GM19438 (cell line): ENCODE measurements at regions not wholly inside any gene's neighbourhood (a gene's known extent, or its start where the extent isn't known, plus 50 kb on each side); places are given as distances from the start of the nearest gene placed in this dataset.

Source experiments
- ATAC-seq: cut with Tn5 transposase; IDR thresholded peaks from one replicate; pipeline ENCODE4 v1.9.1; 2021; ENCODE audit warnings: low read depth; ENCODE audit not compliant: unreplicated experiment

DNA sequence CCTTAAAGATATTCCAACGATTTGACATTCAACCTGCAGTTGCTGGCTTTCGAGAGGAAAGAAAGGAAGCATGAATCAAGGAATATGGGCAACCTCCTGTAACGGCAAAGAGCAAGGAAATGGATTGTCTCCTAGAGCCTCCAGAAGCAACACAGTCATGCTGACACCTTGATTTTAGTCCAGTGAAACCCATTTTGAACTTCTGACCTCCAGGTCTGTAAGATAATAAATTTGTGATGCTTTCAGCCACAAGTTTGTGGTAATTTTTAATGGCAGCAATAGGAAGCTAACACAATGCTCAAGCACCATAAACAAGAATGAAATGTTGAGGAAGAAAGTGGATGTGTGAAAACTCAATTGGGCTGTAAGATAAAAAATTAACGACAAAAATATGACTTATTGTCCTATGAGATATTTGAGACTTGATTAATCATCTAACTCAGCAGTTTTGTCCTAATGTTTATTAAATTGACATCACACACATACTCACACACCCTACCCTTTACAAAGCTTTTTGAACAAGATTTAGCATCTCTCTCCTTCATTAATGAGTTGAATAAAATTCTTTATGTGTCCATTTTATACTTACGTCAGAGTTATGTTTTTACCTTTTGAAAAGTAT, 857.2 kb upstream of the INTU start:
- no peak for ATAC-seq

DNA sequence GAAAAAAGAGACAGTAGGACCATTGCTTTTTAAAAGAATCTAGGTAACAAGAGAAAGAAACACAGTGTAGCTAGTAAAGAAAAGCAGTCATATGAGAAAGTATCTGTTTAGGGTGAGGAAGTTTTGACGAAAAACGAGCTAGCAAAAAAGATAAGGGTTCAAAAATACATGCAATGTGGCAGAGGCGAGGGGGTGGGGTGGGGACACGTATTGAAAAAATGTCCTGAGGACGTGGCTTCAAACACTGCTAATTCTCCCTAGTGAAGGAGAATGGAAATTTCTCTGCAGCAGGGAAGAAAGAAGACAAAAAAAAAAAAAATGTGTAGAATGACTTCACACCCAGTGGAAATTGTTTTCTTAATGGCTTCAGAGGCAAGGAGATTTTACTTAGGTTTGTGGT, 856.4 kb upstream of the INTU start:
- ATAC-seq, result no peak

DNA sequence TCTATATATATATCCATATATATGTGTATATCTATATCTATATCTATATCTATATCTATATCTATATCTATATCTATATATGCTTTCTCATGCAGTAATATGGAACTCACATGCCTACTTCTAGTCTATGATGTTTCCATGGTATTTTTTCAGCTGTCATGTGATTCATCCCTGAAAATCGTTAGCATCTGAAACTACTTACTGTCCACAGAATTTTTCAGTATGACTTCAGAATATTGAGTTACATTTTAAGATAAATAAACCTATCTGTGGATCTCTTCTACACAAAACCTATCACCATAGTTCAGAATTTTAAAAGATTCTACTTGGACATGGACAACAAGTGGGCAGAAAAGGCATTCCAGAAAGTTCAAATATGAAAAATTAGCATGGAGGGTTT, 855.1 kb upstream of the INTU start:
- ATAC-seq, result no peak

DNA sequence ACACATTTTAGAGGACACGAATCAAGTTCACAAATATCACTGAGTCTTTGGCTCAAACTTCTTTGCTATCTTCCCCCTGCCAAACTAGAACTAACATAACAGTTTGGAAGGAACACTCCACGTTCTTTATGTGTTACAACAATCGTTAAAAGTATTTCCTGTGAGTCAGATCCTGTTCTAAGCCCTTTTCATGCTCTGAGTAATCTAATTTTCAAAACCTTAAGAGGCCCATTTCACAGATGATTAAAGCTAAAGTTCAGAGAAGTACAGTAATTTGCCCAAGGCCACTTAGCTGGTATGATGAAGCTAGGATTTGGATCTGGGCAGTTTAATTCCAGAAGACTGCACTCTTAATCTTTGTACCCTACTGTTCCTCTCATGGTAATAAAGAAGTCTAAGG, 854.4 kb upstream of the INTU start:
- ATAC-seq, result no peak

DNA sequence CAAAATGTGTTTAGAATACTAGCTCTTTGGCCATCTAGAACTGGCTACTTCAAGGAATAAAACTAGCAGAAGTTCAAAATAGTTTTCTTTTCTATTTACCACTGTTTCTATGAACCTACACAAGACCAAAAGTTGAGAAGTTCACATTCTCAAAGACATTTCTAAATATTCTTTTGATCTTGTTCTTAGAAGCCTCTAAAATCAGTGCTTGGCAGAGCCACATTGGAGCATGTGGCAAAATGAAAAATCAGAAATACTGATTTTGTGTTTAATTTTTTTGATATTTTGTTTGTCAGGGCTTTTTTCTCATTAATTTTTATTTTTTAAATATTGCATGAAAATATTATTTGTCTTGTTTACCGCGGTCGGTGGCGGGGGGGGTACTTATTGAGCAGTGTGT, 853.8 kb upstream of the INTU start:
- no peak for ATAC-seq

DNA sequence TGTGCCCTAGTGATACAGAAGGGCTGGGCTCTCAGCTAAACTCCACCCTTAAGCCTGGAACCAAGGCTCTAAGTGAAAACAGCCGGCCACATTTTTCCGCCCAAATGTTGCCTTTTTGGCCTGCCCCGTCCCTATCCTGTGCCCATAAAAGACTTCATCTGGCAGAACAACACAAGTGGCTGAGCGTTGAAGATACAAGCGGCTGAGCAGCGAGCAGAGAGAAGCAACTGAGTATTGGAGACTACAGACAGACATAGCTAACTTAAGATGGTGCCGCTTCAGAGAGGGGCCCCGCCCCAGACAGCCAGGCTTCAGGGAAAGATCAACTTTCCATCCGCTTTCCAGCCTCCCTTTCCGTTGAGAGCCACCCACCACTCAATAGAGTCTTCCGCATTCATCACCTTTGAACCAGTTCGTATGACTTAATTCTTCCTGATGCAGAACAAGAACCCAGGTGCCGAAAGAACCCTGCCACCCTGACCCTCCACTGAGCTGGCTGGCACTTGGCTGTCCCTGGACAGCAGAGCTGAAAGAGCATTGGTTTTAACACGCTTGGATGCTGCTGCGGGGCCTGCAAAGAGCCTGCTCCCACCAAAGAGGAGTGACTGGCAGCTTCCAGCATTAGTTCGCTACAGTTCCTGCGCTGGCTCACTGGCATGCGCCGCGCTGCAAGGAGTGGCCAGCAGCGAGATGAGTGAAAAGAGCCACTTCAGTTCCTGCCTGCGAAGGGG, 853.2 kb upstream of the INTU start:
- no peak for ATAC-seq

DNA sequence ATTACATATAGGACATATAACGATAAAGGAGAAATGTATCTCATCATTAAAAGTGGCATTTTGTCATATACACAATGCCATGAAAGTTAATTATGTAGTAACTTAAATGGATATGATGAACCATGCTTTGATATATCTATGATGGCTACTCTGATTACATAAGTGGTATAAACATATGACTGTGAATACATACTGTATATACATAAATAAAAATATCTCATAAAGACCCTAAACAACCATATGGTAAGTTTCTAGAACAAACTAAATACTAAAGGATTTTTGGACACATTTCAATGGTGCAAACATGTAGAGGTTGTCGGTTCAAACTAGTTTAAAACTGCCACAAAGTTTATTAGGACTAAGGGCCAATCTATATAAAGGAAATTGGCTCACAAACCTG, 849.6 kb upstream of the INTU start:
- ATAC-seq, result no peak

DNA sequence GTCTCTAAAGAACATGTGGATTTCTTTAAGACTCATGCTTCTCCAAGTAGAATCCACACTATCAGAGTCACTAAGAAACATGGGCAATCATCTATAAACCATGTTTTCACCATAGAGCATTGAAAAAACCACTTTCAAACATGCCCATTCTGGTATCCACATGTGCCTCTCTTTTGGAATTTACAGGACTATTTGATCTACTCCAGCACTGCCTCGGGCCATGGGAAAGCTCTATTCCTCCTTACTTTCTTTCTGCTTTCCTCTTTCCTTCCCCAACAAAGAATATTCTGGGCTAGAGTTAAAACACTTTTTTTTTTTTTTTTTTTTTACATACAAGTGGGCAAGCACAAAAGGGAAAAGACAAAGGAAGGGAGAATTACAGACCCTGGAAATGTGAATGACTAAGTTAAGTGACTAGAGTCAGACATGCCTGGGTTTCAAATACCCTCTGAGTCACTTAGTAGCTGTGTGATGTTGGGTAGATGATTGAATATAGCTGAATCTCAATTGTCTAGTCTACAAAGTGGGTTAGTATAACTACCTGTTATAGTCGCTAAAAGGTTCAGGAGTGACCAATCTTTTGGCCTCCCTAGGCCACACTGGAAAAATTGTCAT, 847.7 kb upstream of the INTU start:
- no peak for ATAC-seq

DNA sequence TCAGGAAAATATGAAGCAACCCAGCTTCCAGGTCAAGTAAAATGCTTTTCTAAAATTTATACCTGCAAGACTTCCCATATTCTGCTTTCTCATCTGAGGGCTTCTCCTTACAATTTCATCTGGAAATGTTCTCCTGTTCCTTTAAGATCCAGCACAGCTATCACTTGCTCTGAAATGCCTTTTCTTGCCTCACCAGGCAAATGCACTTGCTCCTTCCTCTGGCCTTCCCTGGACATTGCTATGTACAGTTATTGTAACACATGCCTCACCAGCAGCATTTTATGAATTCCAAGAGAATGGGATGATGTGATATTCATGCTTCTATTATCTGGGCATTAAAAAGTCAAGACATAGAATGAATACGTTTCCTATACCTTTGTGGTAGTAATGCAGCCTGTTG, 842.1 kb upstream of the INTU start:
- no peak for ATAC-seq

DNA sequence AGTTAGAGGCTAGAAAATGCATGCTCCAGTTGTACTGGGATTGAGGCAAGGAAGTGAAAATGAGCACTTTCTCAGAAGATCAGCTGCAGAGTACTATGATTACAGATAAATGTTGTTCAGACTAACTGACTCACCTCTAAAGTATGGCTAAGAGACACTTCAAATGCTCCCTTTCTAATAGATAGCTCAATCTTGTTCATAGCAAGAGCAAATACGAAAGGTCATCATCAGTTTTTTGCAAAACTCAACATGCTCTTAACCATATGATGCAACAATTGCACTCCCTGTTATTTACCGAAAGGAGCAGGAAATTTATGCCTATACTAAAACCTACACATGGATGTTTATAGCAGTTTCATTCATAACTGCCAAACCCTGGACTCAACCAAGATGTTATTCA, 838.4 kb upstream of the INTU start:
- no peak for ATAC-seq

DNA sequence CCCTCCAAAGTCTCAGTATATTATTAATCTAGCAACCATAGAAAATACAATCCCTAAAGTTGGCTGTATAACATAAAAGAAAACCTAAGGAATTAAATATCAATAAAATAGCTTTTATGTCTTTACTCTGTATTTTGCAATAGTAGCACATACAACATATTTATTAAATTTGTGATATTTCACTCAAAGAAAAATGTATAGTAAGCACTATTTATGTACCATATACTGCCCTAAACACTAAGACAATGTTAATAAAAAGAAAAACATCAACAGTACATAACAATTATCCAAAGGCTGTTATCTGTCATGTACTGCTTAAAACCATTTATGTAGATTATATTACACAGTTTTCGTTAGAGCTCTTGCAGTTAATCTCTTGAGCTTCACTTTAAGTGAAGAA, 834.5 kb upstream of the INTU start:
- no peak for ATAC-seq

DNA sequence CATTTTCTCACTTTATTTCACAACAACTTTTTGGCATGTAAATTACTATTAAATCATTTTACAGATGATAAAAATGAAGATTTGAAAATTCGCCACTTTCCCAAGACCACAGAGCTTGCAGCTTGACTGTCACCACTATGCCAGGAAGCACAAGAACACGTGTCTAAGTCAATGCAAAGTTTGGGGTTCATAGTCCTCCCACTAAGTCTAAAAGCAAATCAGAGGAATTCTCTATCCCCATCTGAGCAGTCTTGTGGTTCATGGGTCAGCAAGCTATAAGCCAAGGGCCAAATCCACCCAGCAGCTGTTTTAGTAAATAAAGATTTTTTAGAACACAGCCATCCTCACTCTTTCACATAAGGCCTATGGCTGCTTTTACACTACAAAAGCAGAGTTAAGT, 833.3 kb upstream of the INTU start:
- no peak for ATAC-seq

DNA sequence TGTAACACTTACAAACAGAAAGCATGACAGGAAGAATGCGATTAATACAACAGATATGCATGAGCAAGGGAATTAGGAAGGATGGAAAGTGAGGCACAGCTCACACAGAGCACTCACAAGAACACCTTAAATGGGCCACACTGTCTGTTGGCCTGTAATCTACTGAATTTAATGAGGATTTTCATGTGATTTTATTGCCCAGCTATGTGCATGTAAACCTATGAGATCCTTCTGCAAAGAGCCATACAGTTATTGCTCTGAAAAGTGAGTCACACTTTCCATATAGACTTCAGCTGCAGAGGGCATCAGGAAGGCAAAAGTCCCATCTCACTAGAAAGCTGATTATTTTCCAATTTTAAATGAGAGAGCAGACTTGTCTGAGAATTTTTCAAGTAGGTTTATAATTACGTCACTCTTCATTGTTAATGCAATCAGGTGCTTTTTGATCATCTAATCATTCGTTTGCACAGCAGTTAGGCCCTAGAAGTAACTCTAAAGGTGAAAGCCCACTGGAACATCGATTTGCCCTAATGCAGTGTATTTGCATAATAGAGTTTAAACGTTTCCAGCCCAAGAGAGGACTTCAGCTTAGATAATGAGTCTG, 832.7 kb upstream of the INTU start:
- no peak for ATAC-seq

DNA sequence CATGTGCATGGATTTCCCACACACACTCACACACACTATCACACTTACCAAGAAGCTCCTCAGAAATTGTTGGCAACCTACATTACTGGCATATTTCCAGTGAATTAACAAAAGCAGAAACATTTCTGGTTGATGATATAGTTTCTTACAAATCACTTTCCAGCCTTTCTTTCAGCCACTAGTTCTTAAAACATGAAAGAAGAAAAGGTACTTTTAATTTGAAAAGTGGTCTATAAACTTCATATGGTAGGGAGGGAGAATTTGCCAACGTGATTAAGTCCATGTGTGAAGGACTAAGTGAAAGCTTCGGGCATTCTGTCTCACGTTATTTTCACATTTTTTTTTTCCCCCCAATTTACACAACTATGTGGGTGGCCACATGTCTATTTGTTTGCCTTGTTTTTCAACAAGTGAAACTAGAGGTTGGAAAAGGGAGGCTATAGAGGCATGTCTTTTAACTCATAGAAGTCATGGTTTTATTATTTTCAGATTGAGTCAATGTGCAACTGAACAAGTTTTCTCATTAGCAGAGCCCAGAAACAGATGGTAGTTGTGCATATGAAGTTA, 832.1 kb upstream of the INTU start:
- ATAC-seq, result no peak

DNA sequence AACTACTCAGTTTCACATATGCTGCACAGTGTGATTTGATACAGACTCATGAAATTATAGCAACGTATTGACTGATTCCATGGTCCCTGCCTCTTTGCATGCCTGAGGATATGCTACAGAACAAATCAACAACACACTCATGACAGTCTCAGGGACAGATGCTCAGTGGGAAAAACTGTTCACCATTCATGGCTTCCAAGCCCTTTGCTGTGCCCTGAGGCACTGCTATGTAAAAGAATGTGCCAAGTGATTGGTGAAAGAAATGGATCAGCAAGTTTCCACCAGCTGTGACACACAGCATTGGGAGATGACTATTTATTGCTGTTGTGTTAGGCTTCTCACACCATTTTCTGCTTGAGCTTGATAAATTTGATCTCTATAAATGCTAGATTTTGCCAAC, 825.6 kb upstream of the INTU start:
- no peak for ATAC-seq

DNA sequence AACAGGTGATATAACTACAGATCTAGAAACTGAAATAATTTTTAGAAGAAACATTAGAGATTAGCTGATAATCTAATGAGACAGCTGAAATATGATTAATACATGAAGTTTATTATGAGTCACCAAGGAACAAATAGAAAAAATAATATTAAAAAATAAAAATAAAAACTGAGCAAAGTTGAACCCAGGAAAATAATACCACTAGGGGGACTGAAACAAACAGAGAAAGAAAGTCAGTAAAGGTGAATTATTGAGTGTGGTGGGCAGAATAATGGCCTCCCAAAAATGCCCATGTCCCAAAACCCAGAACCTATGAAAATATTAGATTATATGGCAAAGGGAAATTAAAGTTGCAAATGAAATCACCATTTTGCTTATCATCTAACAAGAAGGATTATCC, 820.7 kb upstream of the INTU start:
- ATAC-seq, result no peak

DNA sequence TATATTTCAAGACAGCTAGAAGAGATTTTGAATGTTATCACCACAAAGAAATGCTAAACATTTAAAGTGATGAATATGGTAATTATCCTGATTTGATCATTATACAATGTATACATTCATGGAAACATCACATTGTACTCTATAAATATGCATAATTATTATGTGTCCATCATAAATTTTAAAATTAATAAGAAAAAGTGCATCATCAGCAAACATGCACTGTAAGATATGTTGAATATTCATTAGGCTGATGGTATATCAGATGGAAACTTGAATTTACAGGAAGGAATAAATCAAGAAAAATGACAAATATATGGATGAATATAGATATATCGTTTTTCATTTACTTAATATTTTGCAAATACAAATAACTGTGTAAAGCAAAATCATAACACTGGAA, 812.1 kb upstream of the INTU start:
- ATAC-seq, result no peak

DNA sequence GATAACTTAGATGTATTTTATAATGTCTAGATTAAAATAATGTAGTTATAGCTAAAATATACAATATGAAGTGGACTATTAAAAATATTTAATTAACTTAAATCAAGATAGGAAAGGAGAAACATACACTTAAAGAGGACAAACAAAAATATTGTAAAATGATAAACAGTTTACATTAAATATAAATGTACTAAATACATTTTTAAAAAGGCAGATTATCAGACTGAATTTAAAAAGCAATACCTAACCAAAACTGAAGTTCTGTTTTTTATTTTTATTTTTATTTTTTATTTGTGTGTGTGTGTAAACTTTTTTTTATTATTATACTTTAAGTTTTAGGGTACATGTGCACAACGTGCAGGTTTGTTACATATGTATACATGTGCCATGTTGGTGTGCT, 811.6 kb upstream of the INTU start:
- ATAC-seq, result no peak

DNA sequence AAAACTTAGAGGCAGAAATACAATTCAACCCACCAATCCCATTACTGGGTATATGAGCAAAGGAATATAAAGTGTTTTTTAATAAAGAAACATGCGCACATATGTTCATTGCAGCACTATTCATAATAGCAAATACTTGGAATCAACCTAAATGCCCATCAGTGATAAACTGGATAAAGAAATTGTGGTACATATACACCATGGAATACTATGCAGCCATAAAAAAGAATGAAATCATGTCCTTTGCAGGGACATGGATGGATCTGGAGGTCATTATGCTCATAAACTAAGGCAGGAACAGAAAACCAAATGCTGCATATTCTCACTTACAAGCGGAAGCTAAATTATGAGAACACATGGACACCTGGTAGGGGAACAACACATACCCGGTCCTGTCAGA, 807.7 kb upstream of the INTU start:
- ATAC-seq, result no peak

DNA sequence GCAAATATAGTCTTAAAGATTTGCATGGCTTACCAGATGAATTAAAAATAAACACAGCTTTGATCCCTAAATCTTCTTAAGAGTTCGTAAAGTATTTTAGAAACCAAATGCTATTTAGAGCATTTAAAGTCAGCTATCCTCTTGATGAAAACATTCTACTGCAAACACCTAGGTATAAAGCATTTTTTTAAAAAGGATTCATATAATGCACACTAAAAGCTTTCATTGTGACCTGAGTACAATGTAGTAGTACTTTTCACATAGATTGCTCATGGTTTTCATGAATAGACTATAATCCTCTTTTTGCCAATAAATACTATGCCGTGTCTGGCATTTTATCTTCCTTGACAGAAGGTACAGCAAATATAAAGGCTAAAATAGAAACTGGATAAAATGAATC, 805.1 kb upstream of the INTU start:
- ATAC-seq, result no peak

DNA sequence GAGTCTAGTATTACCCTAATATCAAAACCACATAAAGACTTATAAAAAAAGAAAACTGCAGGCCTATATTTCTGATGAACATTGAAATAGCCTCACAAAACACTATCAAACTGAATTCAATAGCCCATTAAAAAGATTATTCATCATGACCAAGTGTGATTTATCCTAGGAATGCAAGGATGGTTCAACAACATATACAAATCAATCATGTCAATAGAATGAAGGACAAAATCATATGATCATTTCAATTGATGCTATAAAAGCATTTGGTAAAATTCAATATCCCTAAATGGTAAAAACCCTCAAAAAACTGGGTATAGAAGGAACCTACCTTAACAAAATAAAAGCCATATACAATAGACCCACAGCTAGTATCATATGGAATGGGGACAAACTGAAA, 797.9 kb upstream of the INTU start:
- ATAC-seq, result no peak
